Amygdala (tissue), 56 donors: ENCODE measurements at regions not wholly inside any gene's neighbourhood (a gene's known extent, or its start where the extent isn't known, plus 50 kb on each side); places are given as distances from the start of the nearest gene placed in this dataset.
"Not testable (repeated sequence)": the region's sequence is repeated elsewhere in the genome, so short reads cannot be mapped to it uniquely, and the experiment has no call there.

Experiments used
- DNase-seq, 56 donors: peaks; one replicate each; lab custom pipeline; 2025; lab: John Stamatoyannopoulos, UW

DNA sequence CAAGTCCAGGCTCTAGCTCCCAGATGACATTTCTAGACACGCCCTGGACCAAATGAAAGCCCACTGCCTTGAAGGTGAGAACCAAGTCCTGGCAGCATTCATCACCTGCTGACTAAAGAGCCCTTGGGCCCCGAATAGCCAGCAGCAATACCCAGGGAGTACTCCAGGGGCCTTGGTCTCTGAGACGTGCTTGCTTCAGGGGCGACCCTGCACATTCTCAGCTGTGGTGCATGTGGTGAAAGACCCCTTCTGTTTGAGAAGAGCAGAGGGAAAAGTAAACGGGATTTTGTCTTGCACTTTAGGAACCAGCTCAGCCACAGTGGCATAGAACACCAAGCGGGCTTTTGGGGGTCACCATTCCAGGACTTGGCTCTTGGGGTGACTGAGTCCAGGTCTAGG lies 260.5 kb upstream of the MYT1L start:
- no peak for DNase-seq

GRCh38 chr2:2590841-2591541 lies 259.9 kb upstream of the MYT1L start:
- DNase-seq: peak in 15 of 56 donors; percentile 6 to 40 (median 25)

GRCh38 chr2:2590141-2590540 lies 259.1 kb upstream of the MYT1L start:
- no peak for DNase-seq

- DNase-seq: no peak
These were observed 257.7 kb upstream of the MYT1L start for GRCh38 chr2:2588777-2589176.

- DNase-seq: no peak
These were observed 256.3 kb upstream of the MYT1L start for GRCh38 chr2:2587354-2587753.

DNA sequence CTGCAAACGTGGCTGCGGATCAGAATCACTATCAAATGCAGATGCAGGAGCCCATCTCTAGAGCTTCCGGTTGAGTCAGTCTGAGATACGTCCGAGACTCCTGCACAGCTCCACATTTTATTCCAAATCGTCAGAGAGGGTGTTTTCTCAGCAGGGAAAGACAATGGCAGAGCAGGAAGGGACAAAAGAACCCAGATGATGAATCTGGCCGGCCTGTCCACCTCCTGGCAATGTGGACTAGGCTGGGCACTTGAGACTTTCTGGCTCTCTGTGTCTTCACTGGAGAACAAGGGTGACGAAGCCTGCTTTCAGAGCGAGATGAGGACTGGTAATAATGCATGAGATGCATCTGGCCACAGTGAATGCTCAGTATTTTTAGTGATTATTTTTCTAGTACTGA lies 255.9 kb upstream of the MYT1L start:
- DNase-seq: no peak

- no peak for DNase-seq
These were observed 255.1 kb upstream of the MYT1L start for GRCh38 chr2:2586068-2586776.

- DNase-seq: no peak
These were observed 252.0 kb upstream of the MYT1L start for GRCh38 chr2:2582998-2583545.

DNA sequence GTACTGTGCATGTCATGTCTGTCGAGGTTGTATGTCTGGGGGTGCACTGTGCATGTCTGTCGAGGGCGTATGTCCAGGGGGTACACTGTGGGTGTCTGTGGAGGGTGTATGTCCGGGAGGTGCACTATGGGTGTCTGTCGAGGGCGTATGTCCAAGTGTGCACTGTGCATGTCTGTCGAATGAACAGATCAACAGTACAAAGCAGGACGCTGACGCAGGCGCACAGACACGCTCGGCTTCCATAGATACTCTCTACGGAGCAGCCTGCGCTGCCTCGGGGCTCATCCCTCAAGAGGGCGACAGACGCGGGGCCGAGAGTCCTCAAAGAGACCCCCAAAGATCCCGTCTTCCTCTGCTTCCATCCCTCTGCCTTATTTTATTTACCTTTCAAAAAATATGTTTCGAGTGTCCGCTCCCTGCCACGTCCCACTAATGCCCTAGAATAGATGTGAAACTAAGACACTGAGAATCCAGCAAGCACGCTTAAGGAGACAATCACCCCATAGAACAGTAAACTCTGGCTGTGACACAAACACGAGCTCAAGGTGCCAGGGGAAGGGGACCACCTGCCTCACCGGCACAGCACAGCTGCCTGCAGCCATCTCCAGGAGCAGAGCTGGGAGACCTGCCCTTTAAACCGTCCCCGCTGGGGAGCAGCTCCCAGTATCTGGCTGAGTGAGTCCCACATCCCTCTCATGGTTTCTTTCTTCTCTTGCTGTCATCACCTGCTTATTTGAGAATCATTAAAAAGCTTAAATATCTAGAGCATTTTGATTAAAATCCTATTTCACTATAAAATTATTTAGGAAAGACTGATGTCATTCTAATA lies 250.5 kb upstream of the MYT1L start:
- DNase-seq: peak in 4 of 56 donors; percentile 17 to 43 (median 32)

DNA sequence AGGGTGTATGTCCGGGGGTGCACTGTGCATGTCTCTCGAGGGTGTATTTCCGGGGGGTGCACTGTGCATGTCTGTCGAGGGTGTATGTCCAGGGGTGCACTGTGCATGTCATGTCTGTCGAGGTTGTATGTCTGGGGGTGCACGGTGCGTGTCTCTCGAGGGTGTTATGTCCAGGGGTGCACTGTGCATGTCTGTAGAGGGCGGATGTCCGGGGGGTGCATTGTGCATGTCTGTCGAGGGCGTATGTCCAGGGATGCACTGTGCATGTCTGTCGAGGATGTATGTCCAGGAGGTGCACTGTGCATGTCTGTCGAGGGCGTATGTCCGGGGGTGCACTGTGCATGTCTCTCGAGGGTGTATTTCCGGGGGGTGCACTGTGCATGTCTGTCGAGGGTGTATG lies 249.8 kb upstream of the MYT1L start:
- not testable (repeated sequence) for DNase-seq

DNA sequence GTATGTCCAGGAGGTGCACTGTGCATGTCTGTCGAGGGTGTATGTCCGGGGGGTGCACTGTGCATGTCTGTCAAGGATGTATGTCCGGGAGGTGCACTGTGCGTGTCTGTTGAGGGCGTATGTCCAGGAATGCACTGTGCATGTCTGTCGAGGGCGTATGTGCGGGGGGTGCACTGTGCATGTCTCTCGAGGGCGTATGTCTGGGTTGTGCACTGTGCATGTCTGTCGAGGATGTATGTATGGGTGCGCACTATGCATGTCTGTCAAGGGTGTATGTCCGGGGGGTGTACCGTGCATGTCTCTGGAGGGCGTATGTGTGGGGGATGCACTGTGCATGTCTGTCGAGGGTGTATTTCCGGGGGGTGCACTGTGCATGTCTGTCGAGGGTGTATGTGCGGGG lies 249.3 kb upstream of the MYT1L start:
- DNase-seq: no peak

DNA sequence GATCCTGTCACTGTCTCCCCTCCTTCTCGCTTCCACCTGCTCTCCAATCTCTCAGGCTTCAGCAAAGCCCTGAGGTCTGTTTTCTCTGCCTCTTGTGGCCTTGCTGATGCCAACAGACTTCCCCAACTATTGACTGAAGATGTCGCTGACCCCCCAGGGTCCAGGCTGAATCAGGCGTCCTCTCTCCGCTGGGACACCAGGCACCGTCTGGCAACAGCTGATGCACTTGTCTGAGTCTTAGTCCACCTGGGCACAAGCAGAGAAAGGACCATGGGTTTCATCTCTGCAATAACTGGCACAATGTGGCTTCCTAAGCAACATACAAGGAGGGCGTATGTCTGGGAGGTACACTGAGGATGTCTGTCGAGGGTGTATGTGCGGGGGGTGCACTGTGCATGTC lies 248.7 kb upstream of the MYT1L start:
- no peak for DNase-seq

GRCh38 chr2:2577407-2577831 lies 246.3 kb upstream of the MYT1L start:
- DNase-seq: peak in 55 of 56 donors; percentile 36 to 92 (median 75)

DNA sequence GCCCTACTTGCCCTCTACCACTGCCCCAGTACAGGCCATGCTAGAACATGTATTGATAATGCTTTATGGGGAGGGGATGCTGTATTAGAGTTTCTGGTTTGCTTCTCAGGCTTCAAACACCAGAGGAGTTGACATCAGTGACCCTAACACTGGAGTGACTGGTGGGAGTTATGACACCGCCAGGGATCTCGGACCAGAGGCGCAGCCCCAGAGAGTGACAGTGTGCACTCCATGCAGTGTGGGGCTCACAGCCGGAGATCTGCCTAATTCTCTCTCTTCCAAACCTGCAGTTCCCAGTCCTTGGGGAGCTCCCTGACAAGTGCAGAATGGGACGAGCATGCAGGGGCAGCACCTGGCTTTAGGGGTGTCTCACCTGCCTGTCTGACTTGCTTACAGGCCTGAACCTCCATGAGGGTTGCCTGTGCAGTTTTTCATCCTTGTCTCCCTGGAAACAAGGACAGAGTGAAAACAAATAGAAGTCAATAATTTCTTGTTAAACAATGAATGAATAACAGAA lies 244.9 kb upstream of the MYT1L start:
- no peak for DNase-seq

DNA sequence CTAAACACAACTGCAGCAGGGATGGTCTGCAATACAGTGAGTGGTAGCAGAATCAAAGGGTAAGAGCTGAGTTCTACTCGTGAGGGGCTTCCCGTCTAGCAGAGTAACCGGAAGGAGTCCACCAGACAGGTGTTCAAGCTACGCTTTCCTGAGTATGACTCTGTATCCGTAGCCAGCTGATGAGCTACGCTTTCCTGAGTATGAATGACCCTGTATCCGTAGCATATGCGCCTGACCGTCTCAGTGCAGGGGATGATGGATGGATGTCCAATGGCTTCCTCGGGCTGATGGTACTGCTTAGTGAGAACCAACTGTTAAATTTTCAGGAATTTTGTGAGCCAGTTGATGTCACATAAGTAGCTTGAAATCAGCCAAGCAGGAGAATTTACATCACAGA lies 244.1 kb upstream of the MYT1L start:
- no peak for DNase-seq

- no peak for DNase-seq
These were observed 243.5 kb upstream of the MYT1L start for GRCh38 chr2:2574401-2575180.

GRCh38 chr2:2573658-2574293 lies 242.7 kb upstream of the MYT1L start:
- no peak for DNase-seq

- no peak for DNase-seq
These were observed 242.1 kb upstream of the MYT1L start for GRCh38 chr2:2573205-2573604.

DNA sequence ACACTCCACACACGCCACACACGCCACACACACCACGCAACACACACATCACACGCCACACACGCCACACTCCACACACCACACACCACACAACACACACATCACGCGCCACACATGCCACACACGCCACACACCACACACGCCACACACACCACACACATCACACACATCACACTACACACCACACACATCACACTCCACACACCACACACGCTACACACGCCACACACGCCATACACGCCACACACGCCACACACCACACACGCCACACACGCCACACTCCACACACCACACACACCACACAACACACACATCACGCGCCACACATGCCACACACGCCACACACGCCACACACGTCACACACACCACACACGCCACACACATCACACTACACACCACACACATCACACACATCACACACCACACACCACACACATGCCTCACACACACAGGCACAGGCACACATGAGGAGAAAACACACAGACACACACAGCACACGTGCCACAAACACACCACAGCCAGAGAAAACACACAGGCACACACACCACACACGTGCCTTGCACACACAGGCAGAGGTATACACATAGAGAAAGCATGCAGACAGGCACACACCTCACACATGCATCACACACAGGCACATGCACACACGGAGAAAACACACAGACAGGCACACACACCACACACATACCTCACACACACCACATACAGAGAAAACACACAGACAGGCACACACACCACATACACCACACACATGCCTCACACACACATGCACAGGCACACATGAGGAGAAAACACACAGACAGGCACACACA lies 241.5 kb upstream of the MYT1L start:
- DNase-seq: no peak
